Kidney capillary endothelial cell (primary cell): ENCODE measurements at regions not wholly inside any gene's neighbourhood (a gene's known extent, or its start where the extent isn't known, plus 50 kb on each side); places are given as distances from the start of the nearest gene placed in this dataset.
"Not testable (repeated sequence)": the region's sequence is repeated elsewhere in the genome, so short reads cannot be mapped to it uniquely, and the experiment has no call there.

ENCODE experiments used
- DNase-seq: peaks from one replicate; pipeline ENCODE4 v3.0.0-alpha.2; 2018; ENCODE audit warnings: low spot score

GRCh38 chr9:111276431-111277128 lies 53.4 kb downstream of the OR2K2 start:
- no peak for DNase-seq

- no peak for DNase-seq
Measured at GRCh38 chr9:111274737-111275136, 55.3 kb downstream of the OR2K2 start.

GRCh38 chr9:111272581-111272980 lies 57.4 kb downstream of the OR2K2 start:
- DNase-seq, result no peak

- no peak for DNase-seq
Measured at GRCh38 chr9:111271481-111272080, 58.4 kb downstream of the OR2K2 start.

- DNase-seq, result no peak
Measured at GRCh38 chr9:111271047-111271446, 59.0 kb downstream of the OR2K2 start.

- DNase-seq, result not testable (repeated sequence)
Measured at GRCh38 chr9:111266024-111266423, 64.0 kb downstream of the OR2K2 start.

GRCh38 chr9:111263116-111263515 lies 66.9 kb downstream of the OR2K2 start:
- no peak for DNase-seq

GRCh38 chr9:111258875-111259271 lies 71.2 kb downstream of the OR2K2 start:
- DNase-seq, result no peak

GRCh38 chr9:111258209-111258874 lies 71.7 kb downstream of the OR2K2 start:
- DNase-seq, result no peak

- no peak for DNase-seq
Measured at GRCh38 chr9:111253742-111254437, 76.1 kb downstream of the OR2K2 start.

- DNase-seq, result no peak
Measured at GRCh38 chr9:111250875-111251842, 78.9 kb downstream of the OR2K2 start.

GRCh38 chr9:111237447-111237846 lies 92.6 kb downstream of the OR2K2 start:
- no peak for DNase-seq

GRCh38 chr9:111236332-111236731 lies 93.7 kb downstream of the OR2K2 start:
- no peak for DNase-seq

GRCh38 chr9:111233963-111234362 lies 96.1 kb downstream of the OR2K2 start:
- DNase-seq, result no peak

GRCh38 chr9:111232997-111233790 lies 96.8 kb downstream of the OR2K2 start:
- no peak for DNase-seq

- DNase-seq, result no peak
Measured at GRCh38 chr9:111231801-111232580, 98.0 kb downstream of the OR2K2 start.

GRCh38 chr9:111222757-111223156 lies 107.3 kb downstream of the OR2K2 start:
- DNase-seq, result no peak

GRCh38 chr9:111212874-111213273 lies 117.2 kb downstream of the OR2K2 start:
- DNase-seq, result no peak

GRCh38 chr9:111198936-111199335 lies 131.1 kb downstream of the OR2K2 start:
- DNase-seq, result no peak

- DNase-seq, result no peak
Measured at GRCh38 chr9:111197256-111197655, 132.8 kb downstream of the OR2K2 start.
